GM23248 (cell line): ENCODE measurements at regions not wholly inside any gene's neighbourhood (a gene's known extent, or its start where the extent isn't known, plus 50 kb on each side); places are given as distances from the start of the nearest gene placed in this dataset.

Source experiments
- EZH2 ChIP-seq: fragments of 200-600 bp; sonication (generic); IDR thresholded peaks from 2 replicates; pipeline ENCODE4 v1.6.1; 2018; ENCODE audit warnings: antibody characterized with exemption, mild to moderate bottlenecking; ENCODE audit not compliant: insufficient read depth, poor library complexity, severe bottlenecking
- EZH2phosphoT487 ChIP-seq: fragments of 200-600 bp; sonication (generic); IDR thresholded peaks from 2 replicates; pipeline ENCODE4 v1.6.1; 2018; ENCODE audit warnings: antibody characterized with exemption, moderate library complexity, mild to moderate bottlenecking, low read depth; ENCODE audit not compliant: insufficient read depth

- TF ChIP-seq EZH2 = no peak
- no peak for TF ChIP-seq EZH2phosphoT487
Observed at GRCh38 chr4:106806158-106806797, 229.8 kb downstream of the DKK2 start.
